Neural progenitor cell (in vitro differentiated cells): ENCODE measurements at regions not wholly inside any gene's neighbourhood (a gene's known extent, or its start where the extent isn't known, plus 50 kb on each side); places are given as distances from the start of the nearest gene placed in this dataset.

ENCODE experiments used
- EZH2 ChIP-seq: fragments of 200-600 bp; sonication (generic); IDR thresholded peaks from 2 replicates; pipeline ENCODE4 v1.6.1; 2017; ENCODE audit warnings: antibody characterized with exemption, mild to moderate bottlenecking, moderate library complexity
- TF ChIP-seq, protein P1 (sequence below): fragments of 200-600 bp; sonication (generic); IDR thresholded peaks from 2 replicates; pipeline ENCODE4 v1.5.1; 2017; ENCODE audit warnings: antibody characterized with exemption, mild to moderate bottlenecking

DNA sequence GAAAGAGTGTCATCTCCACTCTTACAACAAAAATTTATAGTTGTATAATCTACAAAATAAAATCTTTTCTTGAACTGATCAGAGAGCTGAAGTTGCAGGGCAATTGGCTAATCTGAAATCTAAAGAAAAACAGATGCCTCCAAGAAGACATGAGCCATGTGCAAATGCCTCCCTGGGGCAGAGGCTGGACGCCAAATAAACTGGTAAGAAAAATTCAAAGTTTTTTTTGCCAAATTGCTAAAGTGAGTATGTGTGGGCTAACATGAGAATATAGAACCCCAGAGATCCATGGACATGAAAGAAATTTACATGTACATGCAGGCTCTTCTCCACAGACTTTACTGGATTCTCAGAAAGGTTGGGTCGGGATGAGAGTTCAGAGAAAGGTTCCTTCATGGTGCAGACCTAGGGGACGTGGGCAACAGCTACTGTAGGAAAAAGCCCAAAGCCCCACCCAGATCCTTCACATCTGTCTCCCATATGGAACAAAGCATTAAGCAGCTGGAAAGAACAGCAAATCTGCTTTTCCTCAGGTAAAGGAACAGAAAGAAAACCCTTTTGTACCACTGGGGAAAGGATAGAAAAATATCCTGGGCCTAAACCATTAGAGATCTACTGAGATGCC, 90.5 kb upstream of the SIRPG start:
- TF ChIP-seq, protein P1, sequence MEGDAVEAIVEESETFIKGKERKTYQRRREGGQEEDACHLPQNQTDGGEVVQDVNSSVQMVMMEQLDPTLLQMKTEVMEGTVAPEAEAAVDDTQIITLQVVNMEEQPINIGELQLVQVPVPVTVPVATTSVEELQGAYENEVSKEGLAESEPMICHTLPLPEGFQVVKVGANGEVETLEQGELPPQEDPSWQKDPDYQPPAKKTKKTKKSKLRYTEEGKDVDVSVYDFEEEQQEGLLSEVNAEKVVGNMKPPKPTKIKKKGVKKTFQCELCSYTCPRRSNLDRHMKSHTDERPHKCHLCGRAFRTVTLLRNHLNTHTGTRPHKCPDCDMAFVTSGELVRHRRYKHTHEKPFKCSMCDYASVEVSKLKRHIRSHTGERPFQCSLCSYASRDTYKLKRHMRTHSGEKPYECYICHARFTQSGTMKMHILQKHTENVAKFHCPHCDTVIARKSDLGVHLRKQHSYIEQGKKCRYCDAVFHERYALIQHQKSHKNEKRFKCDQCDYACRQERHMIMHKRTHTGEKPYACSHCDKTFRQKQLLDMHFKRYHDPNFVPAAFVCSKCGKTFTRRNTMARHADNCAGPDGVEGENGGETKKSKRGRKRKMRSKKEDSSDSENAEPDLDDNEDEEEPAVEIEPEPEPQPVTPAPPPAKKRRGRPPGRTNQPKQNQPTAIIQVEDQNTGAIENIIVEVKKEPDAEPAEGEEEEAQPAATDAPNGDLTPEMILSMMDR = no peak
- TF ChIP-seq EZH2 = no peak
